ENCODE measurements at regions not wholly inside any gene's neighbourhood (a gene's known extent, or its start where the extent isn't known, plus 50 kb on each side); places are given as distances from the start of the nearest gene placed in this dataset.

DNA sequence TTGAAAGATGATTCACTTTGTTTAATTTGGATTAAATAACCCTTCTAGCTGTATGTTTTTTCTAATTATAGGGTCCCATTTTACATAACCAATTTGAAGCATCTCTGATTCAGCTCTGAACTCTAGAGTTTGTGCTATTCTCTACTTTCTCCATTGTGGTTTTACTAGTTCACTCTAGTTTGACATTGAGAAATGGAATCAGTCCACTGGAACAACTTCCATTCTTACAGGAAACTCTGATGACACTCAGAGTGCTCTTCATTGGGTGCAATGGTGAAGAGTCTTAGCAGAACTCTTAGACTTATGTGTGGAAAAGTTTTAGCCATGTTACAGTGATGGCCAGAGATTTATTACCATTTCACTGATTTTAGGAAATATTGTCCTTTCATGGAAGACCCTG lies 140.7 kb downstream of the DYRK2 start:
- no peak overlapping the region for H2BK15ac ChIP-seq (ENCODE audit: low read length)
- H3K27me3 ChIP-seq (replicated peaks in 1 of 4; ENCODE audit: control insufficient read depth in 3 of 4, extremely low read depth in 1 of 4, insufficient read depth in 3 of 4, low read length in 3 of 4): no peaks in the 10 kb centered on the region
- H3K79me1 ChIP-seq (ENCODE audit: low read depth, low read length): no peaks in the 10 kb centered on the region
- H3K79me2 ChIP-seq (ENCODE audit: control insufficient read depth in 1 of 2, insufficient read depth in 2 of 2, low read length in 2 of 2): no peaks in the 10 kb centered on the region
- H2BK5ac ChIP-seq (ENCODE audit: low read depth, low read length): no peak overlapping the region
- H4K8ac ChIP-seq (ENCODE audit: extremely low read depth, insufficient read depth, low read length): no peak overlapping the region
- no peak overlapping the region for H2AFZ ChIP-seq (ENCODE audit: low read length)
- CTCF ChIA-PET (ENCODE audit: partially characterized antibody): interaction anchor here (1.1 kb wide), 2 partner anchors 146 to 336 kb away, joined by 3 to 4 read pairs; no protein-coding TSS in a partner anchor
- no peak overlapping the region for H4K91ac ChIP-seq (replicated peaks; ENCODE audit: insufficient read length, low read length)
- H3K4me2 ChIP-seq (ENCODE audit: insufficient read depth in 1 of 2, low read depth in 2 of 2, low read length in 2 of 2): no peak overlapping the region
- H3K4me3 ChIP-seq (ENCODE audit: extremely low read depth in 1 of 4, insufficient read depth in 2 of 4, low read depth in 3 of 4, low read length in 4 of 4): no peak overlapping the region
- no peak overlapping the region for H3K14ac ChIP-seq (ENCODE audit: insufficient read length)
- FAIRE-seq (no peak), DNase-seq (ENCODE audit: low read depth in 1 of 2, low spot score in 2 of 2) (no peak)
- no peaks in the 10 kb centered on the region for H3K23me2 ChIP-seq (ENCODE audit: low read depth, low read length)
- H3K18ac ChIP-seq (ENCODE audit: extremely low read depth, low read length): no peak overlapping the region
- no peak overlapping the region for H3K27ac ChIP-seq (ENCODE audit: low read depth, low read length)
- H3K9me3 ChIP-seq (ENCODE audit: insufficient read depth in 2 of 2, low read depth in 1 of 2, low read length in 1 of 2): no peaks in the 10 kb centered on the region; a peak in 1 of 4 replicates
- H3K9ac ChIP-seq (replicated peaks in 1 of 4; ENCODE audit: extremely low read depth in 1 of 4, low read depth in 3 of 4, low read length in 3 of 4): no peak overlapping the region
- POLR2A ChIA-PET (ENCODE audit: partially characterized antibody): no interaction called here
- H3K4ac ChIP-seq (replicated peaks; ENCODE audit: insufficient read length, low read depth, low read length): no peak overlapping the region
- peaks cover 0 to 4% (median 0%) of the 10 kb centered on the region in 4 experiments; a peak in 2 of 7 replicates for H3K4me1 ChIP-seq (replicated peaks in 1 of 4; ENCODE audit: control insufficient read depth in 3 of 4, insufficient read depth in 4 of 4, low read length in 3 of 4)
- no peak overlapping the region for H2BK12ac ChIP-seq (ENCODE audit: low read depth, low read length)
- no peak overlapping the region for H4K5ac ChIP-seq (ENCODE audit: insufficient read length, low read depth, low read length)
- TF ChIP-seq PHF8 (conservative IDR thresholded peaks at IDR 0.05; ENCODE audit: low read depth, low read length): no peak
- TF ChIP-seq TAF1 (IDR thresholded peaks at IDR 0.05; ENCODE audit: low read depth, low read length): no peak
- no peak for TF ChIP-seq SP4 (IDR thresholded peaks at IDR 0.05; ENCODE audit: low read length)
- TF ChIP-seq BACH1 (IDR thresholded peaks at IDR 0.05; ENCODE audit: low read length): no peak
- no peak for TF ChIP-seq NRF1 (IDR thresholded peaks at IDR 0.05; ENCODE audit: low read depth, low read length)
- no peak for TF ChIP-seq TEAD4 (IDR thresholded peaks at IDR 0.05; ENCODE audit: low read depth, low read length)
- no peak for TF ChIP-seq TBP (IDR thresholded peaks at IDR 0.05; ENCODE audit: low read depth, low read length)
- no peak for TF ChIP-seq KDM5A (IDR thresholded peaks at IDR 0.05; ENCODE audit: low read length)
- TF ChIP-seq SIN3A (conservative IDR thresholded peaks at IDR 0.05 in 1 of 2, IDR thresholded peaks at IDR 0.05 in 1 of 2; ENCODE audit: low read depth in 1 of 2, low read length in 2 of 2): no peak
- no peak for TF ChIP-seq SIRT6 (IDR thresholded peaks at IDR 0.05; ENCODE audit: low read length)
- H2AK5ac ChIP-seq (ENCODE audit: low read depth, low read length): no peak overlapping the region
- no peak overlapping the region for H2BK20ac ChIP-seq (ENCODE audit: low read length)
- no peak overlapping the region for H3K23ac ChIP-seq (ENCODE audit: insufficient read length)
- no peak overlapping the region for H3K56ac ChIP-seq (replicated peaks; ENCODE audit: insufficient read length, low read depth, low read length)
- H3K36me3 ChIP-seq (ENCODE audit: control insufficient read depth in 2 of 4, insufficient read depth in 4 of 4, low read length in 3 of 4): no peaks in the 10 kb centered on the region
- no peak overlapping the region for H2BK120ac ChIP-seq (replicated peaks; ENCODE audit: low read depth, low read length)
- H4K20me1 ChIP-seq (replicated peaks in 1 of 2; ENCODE audit: control insufficient read depth in 1 of 2, insufficient read depth in 2 of 2, low read length in 2 of 2): no peaks in the 10 kb centered on the region

Measured in H1 (cell line).